ENCODE measurements at regions not wholly inside any gene's neighbourhood (a gene's known extent, or its start where the extent isn't known, plus 50 kb on each side); places are given as distances from the start of the nearest gene placed in this dataset.

DNA sequence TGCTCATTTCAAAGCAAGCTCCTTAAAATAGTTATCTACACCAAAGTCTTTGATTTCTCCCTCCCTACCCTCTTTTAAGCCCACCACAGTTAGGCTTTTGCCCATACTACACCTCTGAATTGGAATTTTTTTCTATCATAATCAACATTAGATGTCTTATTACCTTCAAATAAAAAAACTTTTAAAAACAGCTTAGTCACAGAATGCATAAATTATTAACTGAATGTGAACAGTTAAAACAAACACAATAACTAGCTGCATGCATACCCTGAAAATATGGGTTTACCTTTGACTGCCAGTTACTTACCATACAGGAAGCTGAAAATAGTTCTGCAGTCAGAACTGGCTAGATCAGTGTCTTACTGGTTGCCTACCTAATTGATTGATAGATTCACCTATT is 210.9 kb downstream of the TGFB2 start:
- TF ChIP-seq POLR2A (IDR thresholded peaks at IDR 0.05; ENCODE audit: extremely low read depth, insufficient read length) = no peak
- TF ChIP-seq, protein P1, sequence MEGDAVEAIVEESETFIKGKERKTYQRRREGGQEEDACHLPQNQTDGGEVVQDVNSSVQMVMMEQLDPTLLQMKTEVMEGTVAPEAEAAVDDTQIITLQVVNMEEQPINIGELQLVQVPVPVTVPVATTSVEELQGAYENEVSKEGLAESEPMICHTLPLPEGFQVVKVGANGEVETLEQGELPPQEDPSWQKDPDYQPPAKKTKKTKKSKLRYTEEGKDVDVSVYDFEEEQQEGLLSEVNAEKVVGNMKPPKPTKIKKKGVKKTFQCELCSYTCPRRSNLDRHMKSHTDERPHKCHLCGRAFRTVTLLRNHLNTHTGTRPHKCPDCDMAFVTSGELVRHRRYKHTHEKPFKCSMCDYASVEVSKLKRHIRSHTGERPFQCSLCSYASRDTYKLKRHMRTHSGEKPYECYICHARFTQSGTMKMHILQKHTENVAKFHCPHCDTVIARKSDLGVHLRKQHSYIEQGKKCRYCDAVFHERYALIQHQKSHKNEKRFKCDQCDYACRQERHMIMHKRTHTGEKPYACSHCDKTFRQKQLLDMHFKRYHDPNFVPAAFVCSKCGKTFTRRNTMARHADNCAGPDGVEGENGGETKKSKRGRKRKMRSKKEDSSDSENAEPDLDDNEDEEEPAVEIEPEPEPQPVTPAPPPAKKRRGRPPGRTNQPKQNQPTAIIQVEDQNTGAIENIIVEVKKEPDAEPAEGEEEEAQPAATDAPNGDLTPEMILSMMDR (IDR thresholded peaks at IDR 0.05; ENCODE audit: low read depth, low read length) = no peak
- TF ChIP-seq, protein P2, sequence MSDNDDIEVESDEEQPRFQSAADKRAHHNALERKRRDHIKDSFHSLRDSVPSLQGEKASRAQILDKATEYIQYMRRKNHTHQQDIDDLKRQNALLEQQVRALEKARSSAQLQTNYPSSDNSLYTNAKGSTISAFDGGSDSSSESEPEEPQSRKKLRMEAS (IDR thresholded peaks at IDR 0.05; ENCODE audit: low read depth, low read length) = no peak
- TF ChIP-seq MYC (IDR thresholded peaks at IDR 0.05; ENCODE audit: low read depth, low read length) = no peak

Data from NB4 (cell line).